MM.1S (cell line): ENCODE measurements at regions not wholly inside any gene's neighbourhood (a gene's known extent, or its start where the extent isn't known, plus 50 kb on each side); places are given as distances from the start of the nearest gene placed in this dataset.

Experiments
- DNase-seq: peaks from one replicate; pipeline ENCODE4 v3.0.0-alpha.2; 2015
- H2AFZ ChIP-seq: fragments of 300-600 bp; sonication (generic); 2 replicates; pipeline ENCODE4 v1.6.0; 2016; ENCODE audit warnings: antibody characterized with exemption, low read length
- H3F3A ChIP-seq: fragments of 300-600 bp; sonication (generic); 2 replicates; pipeline ENCODE4 v1.6.1; 2016; ENCODE audit warnings: mild to moderate bottlenecking, antibody characterized with exemption, low read length, moderate library complexity, mixed read lengths; ENCODE audit not compliant: insufficient read depth
- H3K27ac ChIP-seq: fragments of 300-600 bp; sonication (generic); 2 replicates; pipeline ENCODE4 v1.5.1; 2016; ENCODE audit warnings: mild to moderate bottlenecking, low read length
- H3K27me3 ChIP-seq: fragments of 300-600 bp; sonication (generic); replicated peaks from 2 replicates; pipeline ENCODE4 v1.6.0; 2016; ENCODE audit warnings: low read length; ENCODE audit not compliant: insufficient read depth
- H3K36me3 ChIP-seq: fragments of 300-600 bp; sonication (generic); replicated peaks from 2 replicates; pipeline ENCODE4 v1.6.1; 2016; ENCODE audit warnings: mild to moderate bottlenecking, low read length, mixed read lengths; ENCODE audit not compliant: insufficient read depth
- H3K4me1 ChIP-seq: fragments of 300-600 bp; sonication (generic); 2 replicates; pipeline ENCODE4 v1.6.1; 2016; ENCODE audit warnings: low read length, mixed read lengths
- H3K4me2 ChIP-seq: fragments of 300-600 bp; sonication (generic); 2 replicates; pipeline ENCODE4 v1.6.0; 2016; ENCODE audit warnings: low read depth, low read length
- H3K4me3 ChIP-seq: fragments of 300-600 bp; sonication (generic); 2 replicates; pipeline ENCODE4 v1.5.1; 2016; ENCODE audit warnings: low read length, mixed read lengths
- H3K79me2 ChIP-seq: fragments of 300-600 bp; sonication (generic); 2 replicates; pipeline ENCODE4 v1.6.1; 2016; ENCODE audit warnings: mixed run types, low read length, mixed read lengths
- H3K9ac ChIP-seq: fragments of 300-600 bp; sonication (generic); 2 replicates; pipeline ENCODE4 v1.6.1; 2016; ENCODE audit warnings: low read length, mixed read lengths
- H3K9me2 ChIP-seq: fragments of 300-600 bp; sonication (generic); replicated peaks from 2 replicates; pipeline ENCODE4 v1.6.1; 2016; ENCODE audit warnings: mild to moderate bottlenecking, low read length, mixed read lengths; ENCODE audit not compliant: insufficient read depth
- H3K9me3 ChIP-seq: fragments of 300-600 bp; sonication (generic); replicated peaks from 2 replicates; pipeline ENCODE4 v1.6.1; 2016; ENCODE audit warnings: mild to moderate bottlenecking, low read length, mixed read lengths; ENCODE audit not compliant: insufficient read depth
- H4K20me1 ChIP-seq: fragments of 300-600 bp; sonication (generic); 2 replicates; pipeline ENCODE4 v1.6.1; 2016; ENCODE audit warnings: mild to moderate bottlenecking, low read length, moderate library complexity, mixed read lengths; ENCODE audit not compliant: insufficient read depth
- CTCF ChIP-seq: fragments of 300-600 bp; sonication (generic); IDR thresholded peaks from 2 replicates; pipeline ENCODE4 v1.5.1; 2016; ENCODE audit warnings: antibody characterized with exemption, low read length, mixed read lengths
- EZH2 ChIP-seq: fragments of 300-600 bp; sonication (generic); optimal IDR thresholded peaks from 2 replicates; pipeline ENCODE3; 2017; ENCODE audit warnings: low read depth, mild to moderate bottlenecking, antibody characterized with exemption, low read length, mixed read lengths
- EZH2phosphoT487 ChIP-seq: fragments of 300-600 bp; sonication (generic); IDR thresholded peaks from 2 replicates; pipeline ENCODE4 v1.6.1; 2018; ENCODE audit warnings: antibody characterized with exemption, low read length

GRCh38 chr14:38752750-38753149 is 350.3 kb downstream of the SEC23A start:
- TF ChIP-seq EZH2phosphoT487 = no peak
- no peak for TF ChIP-seq EZH2
- no peak for TF ChIP-seq CTCF
- H3K9me2 ChIP-seq = no peaks in the 10 kb centered on the region
- no peak overlapping the region for H2AFZ ChIP-seq
- no peak for DNase-seq
- no peaks in the 10 kb centered on the region for H3F3A ChIP-seq
- no peak overlapping the region for H3K4me3 ChIP-seq
- H3K27ac ChIP-seq = no peak overlapping the region
- H3K9ac ChIP-seq = no peak overlapping the region
- no peaks in the 10 kb centered on the region for H3K36me3 ChIP-seq
- no peaks in the 10 kb centered on the region for H3K27me3 ChIP-seq
- no peaks in the 10 kb centered on the region for H3K79me2 ChIP-seq
- no peak overlapping the region for H3K4me2 ChIP-seq
- no peaks in the 10 kb centered on the region for H3K9me3 ChIP-seq
- H3K4me1 ChIP-seq = no peaks in the 10 kb centered on the region
- no peaks in the 10 kb centered on the region for H4K20me1 ChIP-seq

- Histone ChIP-seq H4K20me1 (no peaks in the 10 kb centered on the region), H3K27me3 (no peaks in the 10 kb centered on the region), H3K4me3 (no peak overlapping the region), H3K9ac (no peak overlapping the region), H3K9me2 (no peaks in the 10 kb centered on the region), H3K4me2 (no peak overlapping the region), H3K4me1 (no peaks in the 10 kb centered on the region), H3K27ac (no peak overlapping the region), H3K79me2 (no peaks in the 10 kb centered on the region), H3K9me3 (no peaks in the 10 kb centered on the region), H3F3A (no peaks in the 10 kb centered on the region), H2AFZ (no peak overlapping the region), H3K36me3 (no peaks in the 10 kb centered on the region)
- DNase-seq = no peak
- TF ChIP-seq EZH2phosphoT487 = no peak
- no peak for TF ChIP-seq EZH2
- no peak for TF ChIP-seq CTCF
Observed at GRCh38 chr14:38752341-38752740, 350.7 kb downstream of the SEC23A start.

GRCh38 chr14:38751459-38751858 is 351.6 kb downstream of the SEC23A start:
- TF ChIP-seq EZH2 = no peak
- TF ChIP-seq CTCF = no peak
- no peak for TF ChIP-seq EZH2phosphoT487
- H3K27me3 ChIP-seq = no peaks in the 10 kb centered on the region
- H2AFZ ChIP-seq = no peak overlapping the region
- no peaks in the 10 kb centered on the region for H3K9me3 ChIP-seq
- no peaks in the 10 kb centered on the region for H3K79me2 ChIP-seq
- no peak for DNase-seq
- H4K20me1 ChIP-seq = no peaks in the 10 kb centered on the region
- no peaks in the 10 kb centered on the region for H3K4me1 ChIP-seq
- H3K9me2 ChIP-seq = no peaks in the 10 kb centered on the region
- no peak overlapping the region for H3K27ac ChIP-seq
- H3K4me2 ChIP-seq = no peak overlapping the region
- H3K36me3 ChIP-seq = no peaks in the 10 kb centered on the region
- H3K4me3 ChIP-seq = no peak overlapping the region
- no peak overlapping the region for H3K9ac ChIP-seq
- no peaks in the 10 kb centered on the region for H3F3A ChIP-seq
